Activated CD8-positive, alpha-beta memory T cell treated with anti-CD3 and anti-CD28 coated beads, Interleukin-2, amount 50 U/mL, for 4 hours (primary cell): ENCODE measurements at regions not wholly inside any gene's neighbourhood (a gene's known extent, or its start where the extent isn't known, plus 50 kb on each side); places are given as distances from the start of the nearest gene placed in this dataset.

Source experiments
- DNase-seq: peaks from one replicate; pipeline ENCODE4 v3.0.0-alpha.2; 2020

DNA sequence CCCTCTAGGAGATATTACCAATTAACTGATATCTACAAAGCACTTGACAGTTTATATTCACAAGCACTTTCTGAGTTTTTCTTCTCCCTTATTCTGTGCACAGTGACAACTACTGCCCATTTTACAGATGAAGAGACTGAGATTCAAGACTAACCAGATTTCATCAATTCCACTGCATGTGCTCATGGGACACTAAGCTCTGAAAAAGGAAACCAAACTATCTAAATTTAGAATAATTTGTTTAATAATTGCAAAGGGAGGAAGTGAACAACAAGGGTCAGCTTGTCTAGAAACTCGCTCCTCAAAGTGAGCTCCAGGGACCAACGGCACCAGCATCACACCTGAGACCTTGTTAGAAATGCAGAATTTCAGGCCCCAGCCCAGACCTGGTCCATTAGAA is 50.8 kb upstream of the MYLIP start:
- no peak for DNase-seq

DNA sequence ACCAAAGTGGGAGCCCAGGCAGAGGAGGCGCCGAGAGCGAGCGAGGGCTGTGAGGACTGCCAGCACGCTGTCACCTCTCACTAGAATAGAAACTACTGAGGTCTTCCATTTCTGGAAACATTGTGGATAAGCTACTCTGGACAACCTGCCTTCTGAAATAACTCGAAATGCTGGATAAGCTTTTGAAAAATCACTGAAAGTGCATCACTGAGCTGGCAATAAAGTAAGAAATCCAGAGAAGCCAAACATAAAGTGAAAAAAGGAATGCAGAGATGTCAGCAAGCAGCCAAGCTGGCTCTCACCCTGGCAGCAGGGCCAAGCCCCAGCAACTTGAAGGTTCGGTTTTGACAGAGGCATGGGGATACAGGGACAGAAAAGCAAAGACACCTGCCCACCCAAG is 59.2 kb upstream of the MYLIP start:
- no peak for DNase-seq

DNA sequence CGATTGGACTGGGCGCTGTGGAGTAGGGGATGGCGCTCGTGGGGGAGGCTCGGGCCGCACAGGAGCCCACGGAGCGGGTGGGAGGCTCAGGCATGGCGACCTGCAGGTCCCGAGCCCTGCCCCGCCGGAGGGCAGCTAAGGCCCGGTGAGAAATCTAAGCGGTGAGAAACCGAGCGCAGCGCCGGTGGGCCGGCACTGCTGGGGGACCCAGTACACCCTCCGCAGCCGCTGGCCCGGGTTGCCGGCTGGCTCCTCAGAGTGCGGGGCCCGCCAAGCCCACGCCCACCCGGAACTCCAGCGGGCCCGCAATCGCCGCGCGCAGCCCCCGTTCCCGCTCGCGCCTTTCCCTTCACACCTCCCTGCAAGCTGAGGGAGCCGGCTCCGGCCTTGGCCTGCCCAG is 59.7 kb upstream of the MYLIP start:
- no peak for DNase-seq

DNA sequence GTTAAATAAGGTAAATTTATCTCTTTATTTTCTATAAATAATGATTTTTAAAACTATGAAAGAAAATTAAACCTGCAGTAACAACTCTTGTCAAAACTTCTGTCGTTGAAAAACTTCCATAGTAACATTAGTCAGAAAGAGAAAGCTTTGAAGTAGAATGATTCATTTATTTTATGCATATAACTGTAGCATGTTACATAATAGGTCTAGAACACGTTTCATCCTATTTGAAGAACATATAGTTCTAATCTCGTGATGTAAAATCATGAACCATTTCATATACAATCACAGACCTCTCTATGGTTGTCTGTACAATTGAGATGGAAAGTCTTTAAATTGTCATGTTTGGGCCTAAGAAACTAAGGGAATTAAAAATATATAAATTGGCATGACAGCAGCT is 61.3 kb upstream of the MYLIP start:
- no peak for DNase-seq

DNA sequence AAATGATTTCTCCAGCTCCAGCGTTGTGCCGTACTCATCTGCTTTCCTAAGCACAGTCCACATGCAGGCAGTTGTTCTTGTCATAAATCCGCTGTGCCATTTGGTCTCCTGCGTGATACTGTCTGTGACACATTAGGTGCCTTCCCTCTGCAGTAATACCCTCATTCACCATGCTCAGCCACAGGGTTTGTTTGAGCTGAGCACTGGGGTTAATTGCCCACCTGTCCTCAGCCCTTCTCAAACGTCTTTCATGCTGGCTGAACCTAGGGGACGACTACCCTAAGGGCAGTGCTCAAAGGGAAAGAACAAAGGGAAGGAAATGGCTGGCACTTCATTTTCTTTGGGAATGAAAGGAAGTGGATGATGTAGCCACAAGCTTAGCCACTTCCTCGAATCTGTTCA is 64.2 kb upstream of the MYLIP start:
- no peak for DNase-seq

DNA sequence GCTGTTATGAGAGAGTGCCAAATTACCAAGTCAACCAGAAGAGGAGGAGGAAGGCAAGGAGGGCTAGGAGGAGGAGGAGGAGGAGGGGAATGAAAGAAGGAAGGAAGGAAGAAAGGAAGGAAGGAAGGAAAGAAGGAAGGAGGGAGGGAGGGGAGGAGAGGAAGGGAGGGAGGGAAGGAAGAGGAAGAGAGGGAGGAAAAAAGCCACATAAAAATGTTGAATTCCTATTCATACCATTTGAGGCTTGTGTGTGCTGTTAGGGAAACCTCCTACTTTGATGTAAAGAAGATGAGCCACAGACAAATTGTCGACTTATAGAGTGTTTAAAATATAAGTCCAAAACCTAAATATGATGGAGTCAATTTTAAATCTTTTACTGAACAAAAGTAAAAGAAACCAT is 65.3 kb upstream of the MYLIP start:
- no peak for DNase-seq

DNA sequence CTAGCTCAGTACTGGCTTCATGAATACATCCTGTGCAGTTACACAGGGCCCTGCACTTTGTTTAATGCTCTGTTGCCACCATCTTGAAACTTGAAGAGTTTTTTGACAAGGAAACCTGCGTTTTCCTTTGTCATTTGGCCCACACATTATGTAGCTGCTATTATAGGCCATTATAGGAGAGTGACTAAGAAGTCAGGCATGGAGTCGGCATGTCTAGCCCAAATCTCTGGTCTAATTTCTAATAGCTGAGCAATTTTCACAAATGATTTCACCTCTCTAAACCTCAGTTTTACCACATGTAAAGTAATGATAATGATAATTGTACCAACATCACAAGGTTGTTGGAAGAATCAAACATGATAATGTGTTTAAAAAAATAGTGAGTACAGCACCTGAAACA is 67.1 kb upstream of the MYLIP start:
- DNase-seq, result no peak

DNA sequence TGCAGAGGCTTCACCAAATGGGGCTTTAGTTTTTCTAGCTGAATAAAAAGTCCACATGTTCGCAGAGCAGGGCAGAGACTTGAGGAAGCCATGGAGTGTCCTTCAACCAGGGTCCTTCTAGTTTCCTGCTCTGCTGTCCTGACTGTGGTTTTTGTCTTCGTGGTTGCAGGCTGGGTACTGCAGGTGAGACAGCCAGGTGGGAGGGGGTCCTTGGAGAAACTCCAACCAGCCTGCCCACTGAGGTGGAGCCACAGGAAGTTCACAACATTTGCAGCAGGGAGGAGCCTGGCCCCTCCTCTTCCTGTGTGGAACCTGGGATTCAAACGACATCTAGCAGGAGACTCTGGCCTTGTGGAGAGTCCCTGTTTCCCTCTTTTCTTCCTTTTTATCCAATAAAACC is 68.8 kb upstream of the MYLIP start:
- DNase-seq, result no peak

DNA sequence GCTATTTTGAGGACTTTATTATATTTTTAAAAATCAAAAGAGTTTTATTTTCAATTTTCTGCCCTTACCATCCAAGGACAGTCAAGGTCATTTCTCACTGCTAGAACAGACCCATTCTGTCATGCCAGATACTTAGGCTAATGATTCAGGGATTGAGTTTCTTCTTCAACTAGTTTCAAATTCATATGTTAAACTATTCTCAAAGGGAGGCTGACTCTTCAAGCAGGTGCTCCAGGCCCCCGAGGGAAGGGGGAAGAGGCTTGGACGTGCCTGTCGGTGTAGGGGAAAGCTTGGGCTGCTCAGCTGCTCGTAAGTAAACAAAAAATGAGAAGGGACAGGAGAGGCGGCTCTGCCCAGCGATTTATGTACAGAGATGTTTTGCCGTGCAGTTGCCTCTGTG is 69.4 kb upstream of the MYLIP start:
- DNase-seq, result no peak

DNA sequence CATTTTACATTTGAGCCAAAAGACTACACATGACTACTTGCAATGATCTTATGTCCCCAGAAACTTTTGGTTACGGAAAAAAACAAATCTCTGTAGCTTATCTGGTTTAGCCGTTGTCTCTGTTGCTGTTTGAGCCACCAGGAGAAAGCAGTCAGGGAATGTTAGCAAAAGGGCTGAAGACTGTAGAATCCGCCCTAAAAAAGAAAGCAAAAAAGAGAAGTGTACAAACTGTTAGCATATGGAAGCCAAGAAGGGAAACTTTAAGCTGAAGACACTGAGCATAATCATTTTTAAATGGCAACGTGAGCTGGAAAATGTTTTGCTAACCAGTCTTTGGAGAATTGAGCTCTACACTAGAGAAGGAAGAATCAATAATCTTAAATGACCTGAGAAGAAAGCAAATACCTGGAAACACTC is 69.9 kb upstream of the MYLIP start:
- no peak for DNase-seq

DNA sequence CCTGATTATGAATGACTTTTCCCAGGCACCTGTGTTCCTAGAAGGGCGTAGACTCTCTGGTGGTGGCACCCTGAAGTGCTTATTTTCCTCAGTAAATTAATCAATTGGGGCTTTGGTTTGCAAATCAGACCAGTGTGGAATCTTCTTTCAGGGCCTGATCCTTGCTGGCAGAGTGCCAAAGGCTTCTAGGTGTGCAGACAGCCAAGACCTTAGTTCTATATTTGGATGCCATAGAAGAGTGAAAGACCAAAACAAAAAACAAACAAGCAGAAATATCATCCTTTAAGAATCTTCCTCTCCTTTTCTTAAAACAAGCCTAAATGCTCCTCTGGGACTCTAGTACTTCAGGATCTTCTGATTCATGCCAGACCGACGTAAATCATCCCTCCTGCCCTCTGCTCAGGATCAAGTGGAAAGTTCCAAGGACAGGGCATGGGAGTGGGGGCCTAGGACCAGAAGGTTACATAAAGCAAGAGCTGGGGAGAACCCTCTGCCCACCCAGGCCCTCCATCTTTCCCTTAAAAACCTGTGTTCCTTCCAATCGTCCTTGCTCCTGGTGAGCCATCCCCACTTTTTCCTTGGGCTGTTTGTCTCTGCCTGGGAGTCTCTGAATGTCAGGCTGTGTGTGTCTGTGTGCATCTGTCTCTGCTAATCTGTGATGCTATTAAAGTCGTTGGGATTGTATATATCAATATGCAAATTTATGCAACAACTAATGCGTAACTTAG is 70.5 kb upstream of the MYLIP start:
- DNase-seq, result no peak

DNA sequence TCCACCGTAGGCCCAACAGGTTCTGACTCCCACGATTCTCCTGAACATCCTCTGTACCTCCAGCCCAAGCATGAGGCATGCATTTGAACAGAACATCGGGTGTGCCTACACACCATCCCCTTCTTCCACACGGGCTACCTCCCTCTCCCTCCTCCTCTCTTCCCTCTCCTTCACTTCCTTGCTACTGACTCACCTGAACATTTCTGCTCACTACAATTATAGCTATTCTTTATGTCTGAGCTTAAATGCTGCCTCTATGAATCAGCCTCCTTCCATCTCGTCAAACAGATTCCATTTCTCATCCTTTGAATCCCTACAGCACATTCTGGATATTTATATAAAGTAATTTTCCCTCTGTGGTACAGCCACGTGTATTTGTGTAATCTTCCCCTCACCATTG is 71.4 kb upstream of the MYLIP start:
- DNase-seq, result no peak

DNA sequence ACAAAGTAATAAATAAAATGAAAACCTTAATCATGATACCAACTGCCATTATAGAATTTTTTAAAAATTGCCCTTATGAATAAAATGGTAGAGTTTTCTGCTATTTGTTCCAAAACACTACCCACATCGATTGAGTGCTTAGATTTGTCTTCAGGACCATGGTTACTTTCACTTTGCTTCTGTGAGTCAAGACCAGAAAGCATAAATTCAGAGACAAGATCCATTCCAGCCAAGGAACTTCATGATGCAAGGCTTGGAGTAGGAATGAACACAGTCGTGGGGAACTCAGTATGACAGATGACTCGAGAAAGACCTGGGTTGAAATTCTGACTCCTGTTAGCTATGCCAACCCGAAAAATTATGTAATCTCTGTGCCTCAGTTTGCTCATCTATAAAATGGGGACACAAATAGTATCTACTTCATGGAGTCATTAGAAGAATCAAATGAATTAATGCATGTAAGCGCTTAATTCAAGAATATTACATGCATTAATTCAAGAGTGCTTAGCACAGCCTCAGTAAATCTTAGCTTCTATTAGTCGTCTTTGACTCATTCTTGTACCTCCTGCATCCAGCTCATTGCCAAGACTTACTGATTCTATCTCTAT is 72.5 kb upstream of the MYLIP start:
- DNase-seq, result no peak

DNA sequence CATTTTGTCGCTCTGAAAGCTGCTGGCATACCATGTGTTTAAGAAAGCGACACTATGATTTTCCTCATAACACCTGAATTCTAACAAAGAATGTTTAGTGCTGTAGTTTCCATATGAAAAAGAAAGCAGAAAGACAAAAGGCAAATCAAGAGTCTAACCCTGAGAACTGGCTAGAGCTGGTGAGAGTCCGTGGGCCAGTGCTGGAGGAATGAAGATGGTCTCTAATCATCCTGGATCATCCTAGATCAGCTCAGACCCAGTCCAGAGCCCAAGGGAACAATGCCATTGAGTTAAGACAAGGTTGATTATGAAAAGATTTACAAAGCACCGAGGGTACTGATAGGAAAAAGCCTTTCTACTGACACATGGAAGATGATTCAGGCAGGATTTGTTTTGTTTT is 73.0 kb upstream of the MYLIP start:
- no peak for DNase-seq

DNA sequence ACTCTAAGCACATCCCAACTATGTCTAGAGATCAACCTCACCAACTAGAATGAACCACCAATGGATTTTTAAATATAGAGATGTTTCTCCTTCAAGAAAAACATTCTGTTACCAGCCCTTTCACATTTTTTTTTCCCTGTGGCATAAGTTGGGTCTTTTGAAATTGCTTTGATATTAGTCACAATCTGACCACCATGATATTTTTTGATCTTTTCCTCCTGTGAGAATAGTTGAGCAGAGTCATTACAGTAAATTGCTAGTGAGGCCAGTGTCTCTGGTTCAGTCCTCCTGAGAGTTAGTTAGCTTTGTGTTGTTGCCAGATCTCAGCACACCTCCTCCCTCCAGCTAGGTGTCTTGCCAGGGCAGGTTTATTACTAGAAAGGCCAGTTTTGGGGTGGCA is 79.7 kb upstream of the MYLIP start:
- no peak for DNase-seq

DNA sequence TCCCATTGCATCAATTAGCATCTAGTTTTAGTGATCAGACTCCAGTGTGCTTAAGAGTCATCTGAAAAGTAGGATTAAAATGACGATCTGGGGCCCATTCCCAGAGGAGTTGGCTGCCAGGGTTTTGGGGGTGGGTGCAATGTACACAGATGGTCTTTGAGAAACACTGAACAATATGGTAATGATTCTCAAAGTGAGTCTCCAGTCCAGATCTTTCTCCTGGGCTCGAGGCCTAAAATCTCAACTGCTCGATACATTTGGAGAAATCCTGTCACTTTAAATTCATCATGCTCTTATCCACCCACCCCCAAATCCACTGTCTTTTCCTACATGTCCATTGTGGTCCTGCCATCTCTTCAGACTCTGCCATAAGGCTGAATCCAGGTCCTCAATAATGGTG is 80.7 kb upstream of the MYLIP start:
- no peak for DNase-seq

DNA sequence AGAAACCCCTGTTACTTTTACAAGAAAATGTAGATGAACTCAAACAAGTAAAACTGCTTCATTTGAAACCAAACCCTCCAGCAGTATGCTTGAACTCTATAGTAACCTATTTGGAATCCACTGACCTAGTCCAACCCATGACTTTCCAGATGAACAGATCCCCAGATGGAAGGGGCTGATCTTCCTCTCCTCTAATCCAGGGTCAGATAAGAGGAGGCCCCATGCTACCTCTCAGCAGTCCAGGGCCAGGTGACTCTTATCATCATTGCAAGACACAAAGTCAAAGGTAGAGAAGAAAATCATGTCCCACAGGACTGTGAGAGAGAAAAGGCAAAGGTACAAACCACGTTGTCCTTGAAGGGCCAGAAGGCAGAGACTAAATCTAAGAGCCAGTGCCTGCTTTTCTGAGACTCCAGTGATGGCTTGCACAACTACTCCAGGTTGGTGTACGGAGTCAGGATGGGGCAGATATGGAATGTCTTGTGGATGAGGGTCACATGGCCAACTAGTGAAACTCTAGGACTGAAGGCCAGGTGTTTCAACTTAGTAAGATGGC is 81.4 kb upstream of the MYLIP start:
- no peak for DNase-seq

DNA sequence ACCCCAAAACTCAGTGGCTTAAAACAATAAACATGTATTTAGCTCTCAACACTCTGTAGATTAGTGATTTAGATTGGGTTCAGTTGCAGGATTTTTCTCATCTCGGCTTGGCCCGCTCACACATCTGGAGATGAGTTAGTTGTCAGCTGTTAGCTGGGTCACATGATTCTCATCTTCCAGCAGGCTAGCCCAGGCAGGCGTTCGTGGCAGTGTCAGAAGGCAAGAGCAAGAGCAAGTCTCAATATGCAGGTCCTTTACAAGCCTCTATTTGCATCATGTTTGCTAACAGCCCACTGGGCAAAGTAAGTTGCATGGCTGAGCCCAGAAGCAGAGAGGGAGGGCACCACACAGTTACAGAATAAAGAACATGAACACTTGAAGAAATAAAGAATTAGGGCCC is 83.6 kb upstream of the MYLIP start:
- no peak for DNase-seq

DNA sequence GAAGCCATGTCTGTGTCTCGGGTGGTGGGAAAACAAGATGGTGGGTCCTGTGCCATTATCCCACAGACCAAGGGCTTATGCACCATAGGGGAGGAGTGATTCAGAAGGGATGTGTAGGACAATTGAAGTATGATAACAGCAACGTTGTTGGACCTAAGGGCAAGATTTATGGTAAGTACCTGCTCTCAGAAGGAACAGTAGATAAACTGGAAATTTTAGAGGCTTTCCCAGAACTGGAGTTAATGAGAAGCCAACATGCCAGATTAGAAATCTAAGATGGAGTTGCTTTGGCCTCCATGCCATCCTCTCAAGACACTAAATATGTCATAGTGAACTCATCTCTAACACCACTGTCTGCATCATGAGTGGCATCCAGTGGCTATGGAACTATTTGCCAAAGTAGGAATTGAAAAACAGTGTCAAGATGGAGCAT is 84.7 kb upstream of the MYLIP start:
- no peak for DNase-seq

DNA sequence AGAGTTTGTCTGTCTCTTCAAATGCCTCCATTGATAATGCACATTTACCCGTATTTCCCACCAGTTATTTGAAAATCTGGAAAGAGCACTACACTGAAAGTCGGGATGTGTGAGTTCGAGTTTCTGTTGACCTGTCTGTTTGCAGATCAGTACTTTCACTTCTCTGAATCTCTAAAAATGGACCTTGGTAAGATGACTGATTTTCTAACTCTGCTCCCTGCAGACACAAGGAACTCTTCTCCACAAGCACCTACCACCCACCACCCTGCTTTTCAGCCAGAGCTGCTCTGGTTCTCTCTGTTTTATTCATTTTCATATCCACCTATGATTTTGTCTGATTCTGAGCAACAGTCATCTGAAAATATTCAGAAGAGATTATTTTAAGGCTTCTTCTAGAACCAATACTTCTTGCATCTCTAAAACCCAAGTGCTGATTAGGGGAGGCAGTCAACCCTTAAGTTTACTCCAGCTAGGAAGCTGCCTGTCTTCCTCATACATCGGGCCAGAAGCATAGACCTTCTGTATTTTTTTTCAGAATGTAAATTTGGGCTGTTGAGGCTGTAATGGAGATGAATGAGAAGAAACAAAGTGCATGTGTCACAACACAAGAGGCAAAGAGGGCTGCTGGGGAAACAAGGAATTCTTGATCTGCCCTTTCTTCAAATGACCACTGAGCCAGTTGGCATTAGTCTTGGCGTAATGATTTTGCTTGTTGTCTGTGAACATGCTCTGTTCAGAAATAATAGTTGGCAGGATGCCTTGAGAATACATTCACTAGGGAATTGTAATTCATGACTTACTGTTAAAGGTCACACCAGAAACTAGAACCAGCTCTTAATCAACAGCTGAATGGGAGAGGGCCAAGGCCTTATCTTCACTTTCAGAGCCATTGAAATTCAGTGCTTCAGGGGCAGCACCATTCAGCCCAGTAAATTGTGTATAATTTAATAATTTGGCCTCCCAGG is 85.4 kb upstream of the MYLIP start:
- no peak for DNase-seq

DNA sequence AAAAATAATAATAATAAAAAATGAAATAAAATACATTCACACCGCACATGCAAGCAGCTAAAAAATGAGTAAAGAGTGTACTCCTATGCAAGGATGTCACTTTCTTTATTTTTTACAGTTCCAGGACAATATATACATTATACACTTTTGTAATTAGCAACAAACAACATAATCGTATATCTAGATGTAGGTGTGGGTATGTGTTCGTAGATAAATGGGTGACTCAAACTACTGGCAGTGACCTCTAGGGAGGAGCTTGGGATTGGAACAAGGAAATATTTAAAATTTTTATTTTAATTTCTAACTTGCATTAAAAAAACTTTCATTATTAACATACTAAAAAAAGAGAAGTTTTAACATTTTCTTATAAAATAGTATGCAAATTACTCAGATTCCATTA is 86.1 kb upstream of the MYLIP start:
- no peak for DNase-seq

DNA sequence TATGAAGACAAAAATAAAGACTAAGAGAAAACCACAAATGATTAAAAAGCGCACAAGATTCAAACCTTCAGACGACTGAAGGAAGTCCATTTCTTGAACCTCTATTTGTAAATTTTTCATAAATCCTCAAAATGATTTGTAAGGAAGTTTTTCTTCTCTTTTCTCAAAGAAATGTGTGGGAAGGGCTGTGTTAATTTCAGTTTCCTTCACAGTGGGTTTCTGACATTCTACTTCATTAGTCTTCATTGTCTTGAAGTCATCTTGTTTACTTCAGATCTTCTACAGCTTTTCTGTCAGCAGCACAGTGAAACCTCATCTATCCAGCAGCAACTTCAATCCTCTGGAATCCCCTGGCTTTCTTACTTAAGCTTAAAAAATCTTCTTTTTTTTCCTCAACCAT is 87.6 kb upstream of the MYLIP start:
- no peak for DNase-seq

DNA sequence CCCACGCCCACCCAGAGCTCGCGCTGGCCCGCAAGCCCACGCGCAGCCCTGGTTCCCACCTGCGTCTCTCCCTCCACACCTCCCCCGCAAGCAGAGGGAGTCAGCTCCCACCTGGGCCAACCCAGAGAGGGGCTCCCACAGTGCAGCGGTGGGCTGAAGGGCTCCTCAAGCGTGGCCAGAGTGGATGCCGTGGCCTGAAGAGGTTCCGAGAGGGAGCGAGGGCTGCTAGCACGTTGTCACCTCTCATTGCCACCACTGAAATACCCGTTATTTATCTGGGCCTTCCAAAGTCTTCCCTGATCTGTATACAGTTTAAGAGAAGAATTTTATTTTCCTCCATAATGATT is 88.3 kb upstream of the MYLIP start:
- no peak for DNase-seq
